NCI-H748 (cell line): ENCODE measurements at regions not wholly inside any gene's neighbourhood (a gene's known extent, or its start where the extent isn't known, plus 50 kb on each side); places are given as distances from the start of the nearest gene placed in this dataset.
"Not testable (repeated sequence)": the region's sequence is repeated elsewhere in the genome, so short reads cannot be mapped to it uniquely, and the experiment has no call there.

Experiments used
- DNase-seq: peaks from one replicate; lab custom pipeline; 2025; ENCODE audit not compliant: unreplicated experiment; lab: John Stamatoyannopoulos, UW

DNA sequence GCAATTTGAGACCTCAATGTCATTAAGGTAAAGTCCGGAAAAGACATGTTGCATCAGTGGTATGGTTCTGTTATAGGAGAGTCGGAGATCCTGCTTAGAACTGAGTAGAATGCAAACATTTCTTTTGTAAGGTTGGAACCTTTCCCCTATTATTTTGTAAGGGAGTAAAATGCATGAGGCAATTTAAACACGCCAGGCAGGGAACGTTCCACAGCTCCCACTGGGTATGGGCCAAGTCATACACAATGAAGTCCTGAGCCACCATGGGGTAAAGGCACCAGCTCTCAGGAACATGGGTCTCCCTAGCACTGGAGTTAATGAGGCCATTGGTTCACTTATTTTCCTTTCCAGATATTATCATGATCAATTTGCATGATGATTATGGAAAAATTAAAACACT is 116.6 kb upstream of the NR2F2 start:
- DNase-seq: no peak

DNA sequence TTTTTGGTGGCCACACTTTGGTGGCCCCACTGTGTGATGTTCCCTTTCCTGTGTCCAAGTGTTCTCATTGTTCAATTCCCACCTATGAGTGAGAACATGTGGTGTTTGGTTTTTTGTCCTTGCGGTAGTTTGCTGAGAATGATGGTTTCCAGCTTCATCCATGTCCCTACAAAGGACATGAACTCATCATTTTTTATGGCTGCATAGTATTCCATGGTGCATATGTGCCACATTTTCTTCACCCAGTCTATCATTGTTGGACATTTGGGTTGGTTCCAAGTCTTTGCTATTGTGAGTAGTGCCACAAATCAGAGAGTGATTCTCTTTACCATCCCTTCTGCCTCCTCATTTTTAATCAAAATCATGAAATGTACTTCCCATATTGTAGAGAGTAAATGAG is 114.0 kb upstream of the NR2F2 start:
- DNase-seq: not testable (repeated sequence)

DNA sequence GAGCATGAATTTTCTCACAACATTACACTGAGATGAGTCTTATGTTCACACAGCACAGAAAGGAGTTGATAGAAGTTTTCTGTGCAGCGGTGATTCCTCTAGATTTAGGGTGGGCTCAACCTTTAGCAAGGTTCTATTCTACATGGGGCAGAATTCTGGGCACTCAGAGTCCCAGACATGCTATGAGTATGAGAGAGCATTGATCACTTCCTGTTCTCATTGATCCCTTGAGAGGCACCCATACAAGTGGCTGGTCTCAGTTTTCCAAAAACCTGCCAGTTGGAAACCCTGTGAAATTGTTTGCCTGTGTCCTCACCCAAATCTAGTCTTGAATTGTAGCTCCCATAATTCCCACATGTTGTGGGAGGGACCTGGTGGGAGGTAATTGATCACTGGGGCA is 112.5 kb upstream of the NR2F2 start:
- DNase-seq: no peak

GRCh38 chr15:96218623-96219455 is 111.7 kb upstream of the NR2F2 start:
- DNase-seq: no peak

DNA sequence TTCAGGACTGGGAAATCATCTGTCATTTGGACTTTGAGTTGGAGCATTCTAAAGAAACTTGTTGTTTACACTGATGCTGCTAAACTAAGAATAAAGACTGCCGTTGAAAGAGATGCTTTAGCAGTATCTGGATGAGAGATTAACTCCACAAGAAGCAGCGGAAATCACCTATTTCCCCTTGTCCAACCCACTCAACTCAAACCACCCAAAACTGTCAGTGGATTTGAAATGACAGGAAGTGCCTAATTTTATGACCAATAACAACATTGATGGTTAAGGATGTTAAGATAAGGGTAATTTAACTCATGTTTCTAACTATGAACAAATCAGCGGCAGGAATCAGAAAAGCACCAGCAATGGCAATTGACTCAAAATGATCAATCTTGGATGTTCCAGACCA is 110.8 kb upstream of the NR2F2 start:
- DNase-seq: no peak

- DNase-seq: no peak
Measured at GRCh38 chr15:96220657-96221056, 109.8 kb upstream of the NR2F2 start.

DNA sequence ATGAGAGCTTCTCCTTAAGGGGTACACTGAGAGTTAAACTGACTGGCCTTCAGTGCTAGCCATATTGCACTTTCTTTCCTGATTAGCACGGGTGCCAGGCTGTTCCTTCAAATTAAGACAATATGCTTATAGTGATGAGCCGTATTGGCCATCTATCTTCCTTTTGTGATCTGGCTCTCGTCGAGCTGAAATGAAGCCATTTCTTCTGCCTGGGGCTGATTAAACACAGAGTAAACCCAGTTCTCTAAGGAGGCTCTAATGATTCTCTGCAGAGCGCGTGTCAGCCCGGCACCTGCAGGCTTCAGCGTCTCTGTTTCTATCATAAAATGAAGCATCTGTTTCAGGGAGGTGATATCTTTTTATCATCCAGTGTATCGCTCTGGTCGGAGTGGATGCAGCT is 107.5 kb upstream of the NR2F2 start:
- no peak for DNase-seq

DNA sequence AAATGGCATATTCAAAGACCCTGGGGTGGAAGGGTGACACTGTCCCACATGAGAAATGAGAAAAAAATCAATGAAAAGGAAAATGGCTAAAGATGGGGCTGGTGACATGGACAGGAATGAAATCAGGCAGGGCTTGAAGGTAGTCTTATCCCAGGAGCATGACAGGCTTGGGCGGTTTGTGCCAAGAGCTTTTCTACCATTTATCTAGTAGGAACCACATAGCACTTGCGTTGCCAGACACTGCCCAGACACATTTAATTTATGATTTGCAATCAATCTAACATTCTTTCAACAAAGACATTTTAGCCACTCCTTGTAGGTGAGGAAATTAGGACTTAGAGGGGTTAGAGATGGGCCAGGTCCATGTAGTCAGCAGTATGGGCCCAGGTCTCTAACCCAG is 106.6 kb upstream of the NR2F2 start:
- no peak for DNase-seq

DNA sequence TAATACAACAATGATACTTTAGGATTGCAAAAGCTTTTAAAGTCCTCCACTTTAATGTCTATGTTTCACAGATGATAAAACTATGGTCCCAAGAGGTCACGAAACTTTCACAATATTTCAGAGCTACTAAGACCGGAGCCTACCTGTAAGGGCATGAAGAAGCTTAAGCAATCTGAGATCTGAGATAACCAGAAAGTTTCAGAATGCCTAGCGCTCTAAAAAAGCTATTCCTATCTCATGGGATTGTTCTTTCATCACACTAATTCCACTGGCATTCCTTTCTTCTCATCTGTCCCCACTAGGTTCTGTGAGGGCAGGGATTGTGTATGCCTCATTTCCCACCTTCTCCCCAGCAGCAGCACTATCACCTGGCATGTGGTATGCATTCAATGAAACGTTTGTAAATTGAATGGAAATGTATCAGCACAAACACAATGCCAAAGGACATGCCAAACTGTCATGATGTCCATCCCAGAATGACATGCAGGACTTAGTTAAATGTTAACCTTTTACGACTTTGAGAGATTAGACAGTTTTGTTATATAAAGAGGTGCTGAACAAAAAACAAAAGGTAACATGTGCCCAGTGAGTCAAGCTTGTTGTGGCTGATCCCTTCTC is 104.7 kb upstream of the NR2F2 start:
- DNase-seq: no peak

DNA sequence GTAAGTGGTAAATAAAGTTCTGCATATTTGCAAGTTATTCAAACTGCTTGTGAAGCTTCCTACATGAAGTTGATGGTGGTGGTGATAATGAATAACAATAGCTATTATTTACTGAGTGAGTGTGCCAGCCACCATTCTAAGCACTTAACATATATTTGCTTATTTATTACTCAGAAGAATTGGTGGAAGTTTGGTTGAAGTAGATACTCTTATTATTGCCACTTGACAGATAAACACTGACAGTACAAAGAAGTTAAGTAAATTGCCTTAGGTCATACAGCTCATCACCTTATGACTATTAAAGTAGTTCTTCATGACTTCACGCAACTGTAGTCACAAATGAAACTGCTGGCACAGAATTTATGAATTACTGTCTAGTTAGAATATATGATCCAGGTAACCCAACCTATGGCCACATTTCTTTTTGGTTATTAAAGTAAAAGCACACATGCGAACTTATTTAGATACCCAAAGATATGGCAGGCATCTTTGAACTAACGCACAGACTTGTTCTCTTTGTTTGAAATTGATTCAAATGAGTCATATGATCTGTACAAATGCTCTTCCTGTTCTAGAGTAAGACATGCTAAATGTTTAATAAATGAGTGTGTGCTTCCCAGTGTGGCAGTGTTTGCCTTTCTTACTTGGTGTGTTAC is 99.8 kb upstream of the NR2F2 start:
- DNase-seq: no peak

DNA sequence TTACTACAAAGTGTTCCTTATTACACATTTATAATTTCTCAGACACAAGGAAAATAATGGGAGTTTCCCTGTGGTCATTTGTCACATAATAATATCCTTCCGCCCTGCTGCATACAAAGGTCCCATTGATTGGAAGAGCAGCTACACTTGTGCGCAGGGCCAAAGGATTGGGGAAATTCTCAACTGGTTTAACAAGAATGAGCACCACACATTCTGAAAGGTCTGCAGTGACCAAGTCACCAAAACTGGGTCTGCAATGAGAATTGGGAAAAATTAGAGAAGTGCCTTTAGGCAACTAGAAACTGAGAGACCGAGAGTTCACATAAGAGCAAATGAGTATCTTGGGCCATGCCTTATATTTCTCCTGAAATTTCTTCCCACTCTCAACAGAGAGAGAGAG is 98.2 kb upstream of the NR2F2 start:
- DNase-seq: no peak

DNA sequence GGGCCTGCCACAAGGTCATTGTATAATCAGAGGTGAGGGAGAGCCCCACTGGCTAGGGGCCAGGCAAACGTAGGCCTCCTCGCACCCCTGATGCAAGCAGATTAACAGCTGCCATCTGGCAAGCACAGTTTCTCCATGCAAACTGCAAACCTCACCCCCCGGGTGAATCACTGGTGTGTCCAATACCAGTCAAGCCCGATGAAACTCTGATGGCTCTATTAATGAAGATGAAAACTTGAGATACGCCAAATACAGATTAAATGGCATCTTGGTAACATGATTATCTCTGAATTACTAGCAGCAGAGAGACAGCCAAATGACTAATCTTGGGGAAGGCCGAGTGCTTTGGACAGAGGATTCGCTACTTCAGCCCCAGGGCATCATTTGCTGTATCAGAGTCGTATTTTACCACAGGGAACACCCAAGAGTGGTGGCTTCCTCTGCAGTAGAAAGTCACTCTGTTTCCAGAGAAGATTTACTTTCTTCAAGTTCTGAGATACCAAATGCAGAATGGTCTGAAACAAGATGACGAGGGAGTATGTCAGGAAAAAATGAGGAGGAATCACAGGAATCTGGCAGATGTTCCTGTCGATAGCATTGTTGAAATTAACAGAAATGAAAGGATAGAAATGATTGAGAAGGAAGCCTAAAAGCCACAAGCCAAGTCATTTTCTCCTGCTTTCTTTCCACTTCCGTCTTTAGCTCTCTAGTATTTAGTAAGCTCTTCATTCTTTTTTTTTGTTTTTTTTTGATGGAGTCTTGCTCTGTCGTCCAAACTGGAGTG is 96.2 kb upstream of the NR2F2 start:
- no peak for DNase-seq

GRCh38 chr15:96237002-96237401 is 93.5 kb upstream of the NR2F2 start:
- DNase-seq: no peak

DNA sequence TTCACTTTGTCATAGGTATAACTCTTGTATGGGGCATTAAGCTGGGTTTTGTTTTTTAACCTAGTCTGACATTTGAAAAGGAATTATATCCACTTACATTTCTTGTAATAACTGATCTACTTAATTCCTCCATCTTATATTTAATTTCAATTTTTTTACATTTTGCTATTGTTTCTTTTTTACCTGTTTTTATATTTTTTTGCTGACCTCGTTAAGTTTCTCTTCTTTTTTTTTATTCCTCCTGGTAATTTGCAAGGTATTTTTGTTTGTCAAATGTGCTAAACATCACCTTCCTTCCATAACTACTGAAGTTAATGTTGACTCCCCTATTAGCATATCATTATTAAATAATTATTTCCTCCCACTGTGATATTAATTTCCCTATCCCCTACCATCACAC is 87.7 kb upstream of the NR2F2 start:
- no peak for DNase-seq

- no peak for DNase-seq
Measured at GRCh38 chr15:96243701-96244100, 86.8 kb upstream of the NR2F2 start.

- no peak for DNase-seq
Measured at GRCh38 chr15:96245252-96245651, 85.2 kb upstream of the NR2F2 start.

DNA sequence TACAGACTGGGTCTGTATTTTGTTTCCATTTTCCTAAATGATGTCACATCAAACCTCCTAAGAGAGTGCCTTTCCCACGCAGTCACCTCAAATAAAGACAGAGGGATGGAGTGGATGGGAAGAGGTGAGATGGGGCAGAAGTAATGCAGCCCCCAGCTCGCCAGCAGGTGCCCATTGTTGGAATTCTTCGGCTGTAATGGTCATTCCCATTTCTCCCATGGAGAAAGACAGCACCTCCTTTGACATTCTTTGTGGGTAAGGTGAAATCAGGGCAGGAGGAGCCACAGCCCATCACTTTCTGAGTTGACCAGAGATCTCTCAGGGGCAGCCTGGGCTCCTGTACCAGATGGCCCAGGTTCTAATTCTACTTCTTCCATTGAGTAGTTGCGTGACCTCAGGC is 84.4 kb upstream of the NR2F2 start:
- no peak for DNase-seq

DNA sequence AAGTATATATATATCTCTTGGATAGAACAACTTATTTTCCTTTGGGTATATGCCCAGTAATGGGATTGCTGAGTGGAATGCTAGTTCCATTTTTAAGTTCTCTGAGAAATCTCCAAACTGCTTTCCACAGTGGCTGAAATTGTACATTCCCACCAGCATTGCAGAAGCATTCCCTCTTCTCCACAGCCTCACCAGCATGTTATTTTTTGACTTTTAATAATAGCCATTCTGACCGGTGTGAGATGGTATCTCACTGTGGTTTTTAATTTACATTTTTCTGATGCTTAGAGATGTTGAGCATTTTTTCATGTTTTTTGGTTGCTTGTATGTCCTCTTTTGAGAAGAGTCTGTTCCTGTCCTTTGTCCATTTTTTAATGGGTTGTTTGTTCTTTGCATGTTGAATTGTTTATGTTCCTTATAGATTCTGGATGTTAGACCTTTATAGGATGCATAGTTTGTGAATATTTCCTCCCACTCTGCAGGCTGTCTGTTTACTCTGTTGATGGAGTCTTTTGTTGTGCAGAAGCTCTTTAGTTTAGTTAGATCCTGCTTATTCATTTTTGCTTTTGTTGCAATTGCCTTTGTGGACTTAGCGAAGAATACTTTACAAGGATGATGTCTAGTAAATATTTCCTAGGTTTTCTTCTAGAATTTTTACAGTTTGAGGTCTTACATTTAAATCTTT is 82.7 kb upstream of the NR2F2 start:
- DNase-seq: no peak

DNA sequence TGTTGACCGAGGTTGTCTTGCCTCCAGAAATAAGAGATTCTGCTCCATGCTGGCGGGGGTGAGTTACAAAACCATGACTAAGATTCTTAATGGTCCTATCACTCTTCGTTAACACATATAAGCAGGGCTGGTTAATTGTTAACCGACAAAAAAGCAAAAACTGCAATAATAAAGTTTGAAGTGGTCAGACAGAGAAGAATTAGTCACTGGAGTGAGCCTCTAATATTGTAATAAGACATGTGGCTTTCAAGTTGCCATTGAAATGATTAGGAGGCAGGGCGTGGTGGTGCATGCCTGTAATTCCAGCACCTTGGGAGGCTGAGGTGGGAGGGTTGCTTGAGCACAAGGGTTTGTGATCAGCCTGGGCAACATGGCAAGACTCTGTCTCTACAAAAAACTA is 78.4 kb upstream of the NR2F2 start:
- no peak for DNase-seq

DNA sequence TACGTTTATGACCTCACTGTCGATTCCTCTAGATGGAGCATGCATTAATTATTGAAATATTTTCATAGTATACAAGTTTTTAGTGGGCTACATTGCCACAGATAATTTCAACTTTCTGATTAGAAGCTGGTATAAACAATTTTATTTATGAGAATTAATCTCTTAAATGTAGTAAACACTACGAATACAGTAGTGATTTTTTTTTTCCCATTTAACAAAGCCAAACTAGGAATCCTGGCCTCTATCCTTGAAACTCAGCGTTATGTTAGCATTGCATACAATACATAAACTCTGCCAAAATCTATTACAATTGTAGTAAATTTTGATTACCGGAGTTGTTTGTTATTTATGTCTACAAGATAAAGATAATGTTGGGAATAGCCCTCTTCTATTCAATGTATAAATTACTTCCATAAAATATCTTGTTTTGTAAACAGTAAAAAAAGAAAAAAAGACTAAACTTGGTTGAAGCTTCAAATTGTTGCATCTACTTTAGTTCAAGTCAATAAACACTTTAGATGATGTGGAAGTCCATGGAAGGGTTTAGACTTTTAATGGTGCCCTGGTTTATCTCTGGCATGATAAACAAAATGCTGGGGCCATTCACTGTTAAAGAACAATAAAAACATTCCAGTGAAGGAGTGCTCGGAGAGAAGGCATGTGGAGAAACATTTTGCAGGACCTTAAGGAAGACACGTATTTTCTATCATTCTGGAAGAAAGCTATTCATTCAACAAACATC is 77.3 kb upstream of the NR2F2 start:
- no peak for DNase-seq
